Esophagus muscularis mucosa (tissue), 3 donors: ENCODE measurements at regions not wholly inside any gene's neighbourhood (a gene's known extent, or its start where the extent isn't known, plus 50 kb on each side); places are given as distances from the start of the nearest gene placed in this dataset.

ENCODE experiments used
- CTCF ChIP-seq, 3 experiments: fragments of 200-600 bp in 2 of 3; fragments of 450-650 bp in 1 of 3; sonication (generic) in 2 of 3; IDR thresholded peaks; one replicate each; pipeline ENCODE4 v1.5.1; 2017 to 2019; ENCODE audit warnings: antibody characterized with exemption in 3 of 3, mild to moderate bottlenecking in 2 of 3, moderate library complexity in 1 of 3
- POLR2A ChIP-seq: fragments of 450-650 bp; IDR thresholded peaks from one replicate; pipeline ENCODE4 v1.6.1; 2017; ENCODE audit warnings: antibody characterized with exemption, moderate library complexity, mild to moderate bottlenecking, low read depth
- POLR2AphosphoS5 ChIP-seq, 2 donors: sonication (generic); formaldehyde crosslinking; IDR thresholded peaks; one replicate each; pipeline ENCODE4 v1.6.1; 2017; ENCODE audit warnings: antibody characterized with exemption in 2 of 2

GRCh38 chr5:174844971-174845370 is 120.6 kb downstream of the MSX2 start:
- TF ChIP-seq CTCF (IDR thresholded peaks at IDR 0.05) (no peak), POLR2A (no peak), POLR2AphosphoS5 (IDR thresholded peaks at IDR 0.05) (peak; percentile 43 to 47)
